Heart left ventricle (tissue), 16 donors: ENCODE measurements at regions not wholly inside any gene's neighbourhood (a gene's known extent, or its start where the extent isn't known, plus 50 kb on each side); places are given as distances from the start of the nearest gene placed in this dataset.

Experiments
- ATAC-seq, 4 donors: fragments of 200-7000 bp; cut with Tn5 transposase; one replicate each; pipeline ENCODE4 v1.9.1; 2020 to 2022; ENCODE audit warnings: moderate library complexity in 4 of 4, mild to moderate bottlenecking in 3 of 4, moderate number of reproducible peaks in 1 of 4
- DNase-seq, 5 donors: peaks; one replicate each; pipeline ENCODE4 v3.0.0-alpha.2; 2020
- H3K27ac ChIP-seq, 12 donors: fragments of 200-600 bp; sonication (generic) in 4 of 12; one replicate each; pipeline versions ENCODE4 v1.5.0 to v1.8.0; 2016 to 2022; ENCODE audit warnings: mild to moderate bottlenecking in 2 of 12
- H3K27me3 ChIP-seq, 9 donors: fragments of 200-600 bp; sonication (generic) in 2 of 9; one replicate each; pipeline versions ENCODE4 v1.5.1 to v1.8.0; 2016 to 2022; ENCODE audit warnings: mild to moderate bottlenecking in 3 of 9
- H3K36me3 ChIP-seq, 9 donors: fragments of 200-600 bp; sonication (generic) in 2 of 9; one replicate each; pipeline versions ENCODE4 v1.5.0 to v1.8.0; 2018 to 2022; ENCODE audit warnings: mild to moderate bottlenecking in 2 of 9
- H3K4me1 ChIP-seq, 12 donors: fragments of 200-600 bp; sonication (generic) in 4 of 12; one replicate each; pipeline versions ENCODE4 v1.5.0 to v1.8.0; 2016 to 2022; ENCODE audit warnings: mild to moderate bottlenecking in 3 of 12
- H3K4me3 ChIP-seq, 12 donors: fragments of 200-600 bp; sonication (generic) in 4 of 12; one replicate each; pipeline versions ENCODE4 v1.5.0 to v1.8.0; 2017 to 2022; ENCODE audit warnings: mild to moderate bottlenecking in 9 of 12, moderate library complexity in 4 of 12
- H3K9me3 ChIP-seq, 12 donors: fragments of 200-600 bp; sonication (generic) in 4 of 12; one replicate each; pipeline versions ENCODE4 v1.5.0 to v1.8.0; 2016 to 2022; ENCODE audit warnings: mild to moderate bottlenecking in 1 of 12
- POLR2A ChIP-seq, 2 donors: fragments of 450-650 bp; IDR thresholded peaks; one replicate each; pipeline ENCODE4 v1.6.1; 2017; ENCODE audit warnings: antibody characterized with exemption in 2 of 2, mild to moderate bottlenecking in 2 of 2, moderate library complexity in 2 of 2
- WGBS, 4 donors: extraction: QIAGEN DNeasy Blood & Tissue Kit in 2 of 4; methylation state at CpG; one replicate each; pipeline versions ENCODE4 v1.1.5 to v1.1.7; 2013 to 2018; 5-methylcytosine and 5-hydroxymethylcytosine counted together
- intact Hi-C, 10 donors: fragments of 100-400 bp; cut with DNase I; formaldehyde crosslinking; loops; one replicate each; pipeline versions ENCODE4 v1.11.1 to v1.14.2; 2022
- TF ChIP-seq, protein P1 (sequence below), 12 donors: fragments of 200-600 bp; sonication (generic) in 4 of 12; IDR thresholded peaks; one replicate each; pipeline versions ENCODE4 v1.5.0 to v1.8.0; 2018 to 2022; ENCODE audit warnings: antibody characterized with exemption in 12 of 12, mild to moderate bottlenecking in 5 of 12
- donor health status: ischemic (EF 13 %, LVEDD 7.1; RV severe dilation, severe dysfunction).
- donor health status: healthy with polysubstance abuse.
- donor health status: DM: no; HTN: yes; CAD: no.
- donor health status: DM: no; HTN: no; CAD: no.
- donor health status: ischemic (EF 25% LVEDD 6.9; RV normal size, moderate dysfunction).
- donor health status: ischemic (EF 25% LVEDD 5.7; RV mildly dilated, moderate dysfunction).
- donor health status: healthy.
- donor health status: DM: yes; HTN: yes; CAD: no.
- donor health status: ischemic (EF 35%, LVEDD 5.7; RV mildly dilated, moderate dysfunction).
- donor health status: nonischemic (EF 11% LVEDD 7.7; RV severe dilation, severe dysfunction).
- donor health status: DM: yes; HTN: yes; CAD: no.
- donor health status: PGD.
- donor health status: ischemic (EF 29% LVEDD 5.4; RV normal size, mild dysfunction).
- donor health status: nonischemic (EF 23%, LVEDD 6.1; RV moderate dilation, normal function).

DNA sequence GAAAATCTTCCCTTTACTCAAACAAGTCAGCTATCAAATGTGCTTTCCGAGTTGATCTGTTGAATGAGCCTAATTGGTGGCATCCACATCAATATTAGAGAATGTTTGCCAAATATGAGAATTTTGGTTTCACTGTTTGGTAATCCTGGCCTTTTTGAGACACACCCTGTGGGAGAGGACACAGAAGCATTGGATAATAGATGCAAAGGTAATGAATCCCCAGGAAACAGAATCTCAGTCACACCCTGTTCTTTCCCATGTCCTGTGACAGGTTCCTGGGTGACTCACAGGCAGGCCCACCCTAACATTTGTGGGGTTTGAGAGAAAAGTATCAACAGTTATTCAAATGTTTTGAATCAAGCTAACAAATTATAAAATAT, 99.8 kb upstream of the PELI1 start:
- peak overlapping the region in 2 of 12 donors; percentile 16 to 41 for H3K27ac ChIP-seq
- H3K27me3 ChIP-seq: no peaks in the 10 kb centered on the region
- intact Hi-C loops: no loop called here
- 90 to 96% (median 94%) methylated on average over 1 of the region's 1 CpG for WGBS, 4 donors
- no peak overlapping the region for H3K4me3 ChIP-seq
- no peaks in the 10 kb centered on the region for H3K36me3 ChIP-seq
- H3K9me3 ChIP-seq: no peaks in the 10 kb centered on the region
- peaks cover 0 to 15% (median 0%) of the 10 kb centered on the region in 12 donors for H3K4me1 ChIP-seq
- peak in 1 of 5 donors; percentile 43 for DNase-seq
- ATAC-seq: peak in 3 of 4 donors; percentile 55 to 71 (median 71)
- TF ChIP-seq, protein P1, sequence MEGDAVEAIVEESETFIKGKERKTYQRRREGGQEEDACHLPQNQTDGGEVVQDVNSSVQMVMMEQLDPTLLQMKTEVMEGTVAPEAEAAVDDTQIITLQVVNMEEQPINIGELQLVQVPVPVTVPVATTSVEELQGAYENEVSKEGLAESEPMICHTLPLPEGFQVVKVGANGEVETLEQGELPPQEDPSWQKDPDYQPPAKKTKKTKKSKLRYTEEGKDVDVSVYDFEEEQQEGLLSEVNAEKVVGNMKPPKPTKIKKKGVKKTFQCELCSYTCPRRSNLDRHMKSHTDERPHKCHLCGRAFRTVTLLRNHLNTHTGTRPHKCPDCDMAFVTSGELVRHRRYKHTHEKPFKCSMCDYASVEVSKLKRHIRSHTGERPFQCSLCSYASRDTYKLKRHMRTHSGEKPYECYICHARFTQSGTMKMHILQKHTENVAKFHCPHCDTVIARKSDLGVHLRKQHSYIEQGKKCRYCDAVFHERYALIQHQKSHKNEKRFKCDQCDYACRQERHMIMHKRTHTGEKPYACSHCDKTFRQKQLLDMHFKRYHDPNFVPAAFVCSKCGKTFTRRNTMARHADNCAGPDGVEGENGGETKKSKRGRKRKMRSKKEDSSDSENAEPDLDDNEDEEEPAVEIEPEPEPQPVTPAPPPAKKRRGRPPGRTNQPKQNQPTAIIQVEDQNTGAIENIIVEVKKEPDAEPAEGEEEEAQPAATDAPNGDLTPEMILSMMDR (IDR thresholded peaks at IDR 0.05): no peak
- no peak for TF ChIP-seq POLR2A (IDR thresholded peaks at IDR 0.05)

DNA sequence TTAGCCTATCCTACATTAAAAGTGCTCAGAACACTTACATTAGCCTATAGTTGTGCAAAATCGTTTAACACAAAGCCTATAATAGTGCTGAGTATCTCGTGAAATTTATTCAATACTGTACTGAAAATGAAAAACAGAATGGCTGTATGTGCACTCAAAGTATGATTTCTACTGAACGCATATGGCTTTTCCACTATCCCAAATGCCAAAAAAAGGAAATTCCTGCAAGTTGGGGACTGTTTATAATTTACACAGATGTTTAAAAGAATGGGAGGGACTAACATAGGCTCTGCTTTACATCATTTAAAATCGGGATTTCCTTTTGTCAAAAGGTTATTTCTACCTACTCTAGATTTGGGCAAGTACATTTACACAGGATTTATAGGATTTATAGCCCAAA, 101.4 kb upstream of the PELI1 start:
- DNase-seq (no peak), ATAC-seq (no peak)
- Histone ChIP-seq H3K4me3 (no peak overlapping the region), H3K36me3 (no peaks in the 10 kb centered on the region), H3K9me3 (no peaks in the 10 kb centered on the region), H3K27ac (no peak overlapping the region), H3K4me1 (peaks cover 0 to 15% (median 0%) of the 10 kb centered on the region in 12 donors), H3K27me3 (no peaks in the 10 kb centered on the region)
- 80 to 89% (median 84%) methylated on average over 4 of the region's 4 CpGs for WGBS, 4 donors
- TF ChIP-seq, protein P1 (IDR thresholded peaks at IDR 0.05): no peak
- no peak for TF ChIP-seq POLR2A (IDR thresholded peaks at IDR 0.05)
- intact Hi-C loops: no loop called here

DNA sequence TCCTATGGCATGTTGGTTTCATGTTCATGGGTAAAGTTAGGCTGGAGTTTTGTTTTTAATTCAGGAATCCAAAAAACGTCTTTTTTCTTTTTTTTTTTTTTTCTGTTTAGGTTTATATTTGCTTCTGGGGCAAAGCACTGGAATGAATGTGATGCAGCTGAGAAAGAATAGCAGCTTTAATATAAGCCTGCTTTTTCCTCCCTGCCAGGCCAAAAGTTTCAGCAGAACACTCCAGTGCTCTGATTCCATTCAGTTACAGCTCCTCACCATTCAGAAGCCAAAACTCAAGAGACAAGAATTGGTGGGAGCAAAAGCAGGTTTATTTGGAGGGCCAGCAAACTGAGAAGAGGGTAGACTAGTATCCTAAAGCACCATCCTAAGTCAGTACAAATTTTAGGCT, 102.7 kb upstream of the PELI1 start:
- no peak for ATAC-seq
- TF ChIP-seq POLR2A (IDR thresholded peaks at IDR 0.05): no peak
- TF ChIP-seq, protein P1 (IDR thresholded peaks at IDR 0.05): no peak
- Histone ChIP-seq H3K4me3 (no peak overlapping the region), H3K27ac (no peak overlapping the region), H3K4me1 (peaks cover 0 to 15% (median 0%) of the 10 kb centered on the region in 12 donors), H3K27me3 (no peaks in the 10 kb centered on the region), H3K36me3 (no peaks in the 10 kb centered on the region), H3K9me3 (no peaks in the 10 kb centered on the region)
- no peak for DNase-seq
- intact Hi-C loops: no loop called here
- 38 to 68% (median 56%) methylated on average over 1 of the region's 1 CpG for whole genome bisulfite sequencing, 4 donors

DNA sequence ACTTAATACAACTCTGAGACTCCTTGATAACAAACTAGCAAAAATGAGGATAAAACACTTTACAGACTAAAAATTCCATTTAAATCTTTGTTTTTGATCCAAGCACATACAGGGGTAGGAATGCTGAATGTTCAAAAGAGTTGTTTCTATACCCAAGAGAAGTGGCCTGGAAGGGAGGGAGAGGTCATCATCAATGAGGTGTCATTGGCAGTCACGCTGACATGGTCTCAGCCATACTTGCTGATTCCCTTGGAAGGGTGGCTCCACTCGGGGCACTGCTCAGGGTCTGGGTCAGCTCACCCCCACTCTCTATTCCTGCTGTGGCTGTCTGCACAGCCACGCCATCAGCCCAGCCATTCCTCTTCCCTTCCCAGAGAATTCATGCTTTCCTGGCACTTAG, 105.2 kb upstream of the PELI1 start:
- intact Hi-C loops: no loop called here
- no peaks in the 10 kb centered on the region for H3K9me3 ChIP-seq
- H3K27ac ChIP-seq: no peak overlapping the region
- TF ChIP-seq POLR2A (IDR thresholded peaks at IDR 0.05): no peak
- TF ChIP-seq, protein P1 (IDR thresholded peaks at IDR 0.05): no peak
- no peaks in the 10 kb centered on the region for H3K27me3 ChIP-seq
- ATAC-seq (no peak), DNase-seq (no peak)
- H3K4me3 ChIP-seq: no peak overlapping the region
- WGBS, 4 donors: 77 to 90% (median 83%) methylated on average over 3 of the region's 3 CpGs
- H3K4me1 ChIP-seq: peaks cover 0 to 10% (median 0%) of the 10 kb centered on the region in 12 donors
- H3K36me3 ChIP-seq: no peaks in the 10 kb centered on the region
